M059J (cell line): ENCODE measurements at regions not wholly inside any gene's neighbourhood (a gene's known extent, or its start where the extent isn't known, plus 50 kb on each side); places are given as distances from the start of the nearest gene placed in this dataset.
"Not testable (repeated sequence)": the region's sequence is repeated elsewhere in the genome, so short reads cannot be mapped to it uniquely, and the experiment has no call there.

Source experiments
- DNase-seq: peaks from one replicate; pipeline ENCODE4 v3.0.0-alpha.2; 2012; ENCODE audit warnings: low read depth

DNA sequence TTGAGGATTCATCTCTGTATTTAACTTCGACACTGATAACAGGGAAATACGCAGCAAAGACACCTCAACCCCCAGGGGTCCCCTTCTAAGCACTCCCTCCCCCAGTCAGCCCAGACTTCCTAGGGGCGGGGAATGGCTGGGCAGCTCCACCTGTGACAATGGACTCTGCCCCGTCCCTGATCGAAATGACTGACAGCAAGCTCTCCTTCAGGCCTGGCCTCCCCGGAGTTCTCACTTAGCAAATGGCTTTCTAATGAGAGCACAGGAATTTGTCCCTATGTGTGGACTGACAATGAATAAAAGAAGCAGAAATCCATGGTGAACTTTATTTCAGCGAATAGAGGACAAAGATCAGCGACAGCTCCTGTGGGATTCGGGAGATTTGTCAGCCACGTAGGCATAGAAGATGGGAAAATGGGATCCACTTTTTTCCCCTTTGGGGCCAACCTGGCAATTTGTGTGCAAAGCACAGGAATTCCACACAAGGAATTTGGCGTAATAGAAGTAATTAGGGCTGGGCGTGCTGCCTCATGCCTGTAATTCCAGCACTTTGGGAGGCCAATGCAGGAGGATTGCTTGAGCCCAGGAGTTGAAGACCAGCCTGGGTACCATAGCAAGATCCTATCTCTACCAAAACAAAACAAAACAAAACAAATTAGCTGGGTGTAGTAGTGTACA is 63.8 kb downstream of the TNFAIP2 start:
- no peak for DNase-seq

DNA sequence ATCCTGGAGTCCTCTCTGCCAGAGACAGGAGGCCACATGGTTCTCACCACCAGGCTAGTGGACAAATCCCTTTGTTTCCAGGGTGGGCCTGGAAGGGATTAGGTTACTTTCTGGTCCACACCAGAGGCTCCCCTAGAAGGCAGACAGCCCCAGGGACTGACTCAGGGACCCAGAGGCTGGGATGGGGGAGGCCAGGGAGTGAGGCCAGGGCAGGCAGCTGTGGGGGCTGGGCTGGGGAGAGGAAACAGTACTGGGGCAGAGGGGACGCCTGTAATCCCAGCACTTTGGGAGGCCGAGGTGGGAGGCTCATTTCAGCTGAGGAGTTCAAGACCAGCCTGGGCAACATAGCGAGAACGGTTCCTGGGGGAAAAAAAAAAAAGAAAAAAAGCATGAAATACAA is 64.7 kb downstream of the TNFAIP2 start:
- no peak for DNase-seq

GRCh38 chr14:103188810-103189480 is 65.7 kb downstream of the TNFAIP2 start:
- no peak for DNase-seq

DNA sequence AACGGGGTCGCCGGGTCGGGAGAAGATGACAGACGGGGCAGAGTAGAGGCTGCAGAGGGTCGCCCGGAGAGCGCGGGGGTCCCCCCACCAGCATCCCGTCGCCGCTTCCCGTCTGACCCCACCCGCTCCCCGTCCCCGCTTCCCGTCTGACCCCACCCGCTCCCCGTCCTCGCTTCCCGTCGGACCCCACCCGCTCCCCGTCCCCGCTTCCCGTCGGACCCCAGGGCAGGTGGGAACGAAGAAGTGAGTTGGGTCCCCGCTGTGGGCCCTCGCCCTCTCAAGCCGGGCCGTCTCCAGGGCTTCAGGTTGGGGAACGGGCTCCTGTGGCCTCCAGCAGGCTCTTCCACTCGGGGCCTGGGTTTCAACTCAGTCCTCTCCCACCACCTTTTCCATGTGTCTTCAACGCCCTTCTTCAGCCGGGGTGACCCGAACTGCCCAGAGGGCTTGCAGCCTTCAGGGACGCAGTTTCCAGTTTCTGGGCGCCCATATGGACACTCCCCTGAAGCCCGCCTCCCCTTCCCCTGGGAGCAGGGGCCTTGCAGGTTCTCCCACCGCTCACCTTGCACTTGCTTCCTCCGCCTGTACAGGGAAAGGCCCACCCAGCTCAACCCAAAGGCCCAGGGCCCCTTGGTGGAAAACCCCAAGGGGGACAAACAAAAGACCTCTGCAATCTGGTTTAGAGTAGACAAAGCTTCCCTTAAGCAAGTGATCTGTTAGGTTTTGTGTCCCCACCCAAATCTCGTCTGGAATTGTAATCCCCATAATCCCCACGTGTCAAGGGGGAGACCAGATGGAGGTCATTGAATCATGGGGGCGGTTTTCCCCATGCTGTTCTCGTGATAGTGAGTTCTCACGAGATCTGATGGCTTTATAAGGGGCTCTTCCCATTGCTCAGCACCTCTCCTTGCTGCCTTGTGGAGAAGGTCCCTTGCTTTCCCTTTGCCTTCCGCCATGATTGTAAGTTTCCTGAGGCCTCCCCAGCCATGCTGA is 66.5 kb downstream of the TNFAIP2 start:
- no peak for DNase-seq

- DNase-seq = no peak
Observed at GRCh38 chr14:103190741-103191140, 67.5 kb downstream of the TNFAIP2 start.

DNA sequence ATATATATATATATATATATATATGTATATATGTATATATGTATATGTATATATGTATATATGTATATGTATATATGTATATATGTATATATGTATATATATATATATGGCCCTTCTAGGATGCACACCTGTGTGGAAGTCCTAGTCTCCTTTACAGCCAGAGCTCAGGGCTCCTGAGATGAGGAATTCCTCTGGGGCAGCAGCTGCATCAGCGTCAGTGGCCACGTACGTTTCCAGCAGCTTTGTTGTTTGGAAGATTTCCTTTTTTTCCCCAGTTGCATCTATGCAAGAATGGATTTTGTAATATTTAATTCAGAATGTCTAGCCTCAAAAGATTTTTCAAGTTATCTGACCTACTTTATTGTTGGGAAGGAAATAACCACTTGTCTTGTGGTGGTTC is 68.6 kb downstream of the TNFAIP2 start:
- no peak for DNase-seq

DNA sequence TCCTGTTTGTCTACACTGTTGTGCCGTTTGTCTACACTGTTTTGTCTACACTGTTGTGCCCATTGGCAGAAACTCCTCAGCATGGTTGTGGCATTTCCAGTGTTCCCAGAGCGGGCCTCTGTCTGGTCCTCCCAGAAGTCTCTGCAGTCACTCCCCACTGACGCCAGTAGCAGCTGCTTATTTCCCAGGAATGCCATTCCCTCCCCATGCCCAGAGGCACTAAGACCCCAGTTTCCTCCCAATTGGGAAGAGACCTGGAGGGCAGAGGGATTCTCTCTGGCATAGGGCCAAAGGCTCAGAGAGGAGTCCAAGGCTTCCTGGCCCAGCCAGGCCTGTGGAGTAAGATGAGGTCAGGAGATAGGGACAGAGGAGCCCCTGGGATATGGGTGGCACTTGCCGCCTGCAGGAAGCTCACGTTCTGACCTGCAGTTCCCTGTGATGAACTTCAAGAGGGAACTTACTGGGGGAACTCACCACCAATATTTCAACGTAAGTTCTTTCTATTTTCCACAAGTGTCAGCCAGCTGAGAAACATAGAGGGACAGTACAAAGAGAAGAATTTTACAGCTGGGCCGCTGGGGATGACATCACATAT is 69.1 kb downstream of the TNFAIP2 start:
- DNase-seq = no peak

DNA sequence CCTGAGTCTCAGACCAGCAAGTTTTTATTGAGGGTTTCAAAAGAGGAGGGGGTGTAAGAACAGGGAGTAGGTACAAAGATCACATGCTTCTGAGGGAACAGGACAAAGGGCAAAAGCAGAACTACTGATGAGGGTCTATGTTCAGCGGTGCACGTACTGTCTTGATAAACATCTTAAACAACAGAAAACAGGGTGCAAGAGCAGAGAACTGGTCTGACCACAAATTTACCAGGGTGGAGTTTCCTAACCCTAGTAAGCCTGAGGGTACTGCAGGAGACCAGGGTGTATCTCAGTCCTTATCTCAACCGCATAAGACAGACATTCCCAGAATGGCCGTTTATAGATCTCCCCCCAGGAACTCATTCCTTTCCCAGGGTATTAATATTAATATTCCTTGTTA is 69.6 kb downstream of the TNFAIP2 start:
- not testable (repeated sequence) for DNase-seq

DNA sequence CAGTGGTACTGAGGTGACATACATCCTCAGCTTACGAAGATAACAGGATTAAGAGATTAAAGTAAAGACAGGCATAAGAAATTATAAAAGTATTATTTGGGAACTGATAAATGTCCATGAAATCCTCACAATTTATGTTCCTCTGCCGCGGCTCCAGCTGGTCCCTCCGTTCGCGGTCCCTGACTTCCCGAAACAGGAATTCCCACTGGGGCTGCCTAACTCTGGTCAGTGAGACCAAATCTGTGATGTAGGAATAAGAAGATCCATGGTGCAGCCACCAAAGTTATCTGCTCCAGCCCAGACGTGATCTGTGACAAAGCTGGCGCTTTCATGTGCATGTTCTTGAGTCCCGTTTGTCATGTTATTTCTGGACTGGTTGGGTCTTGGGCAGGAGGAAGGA is 70.2 kb downstream of the TNFAIP2 start:
- not testable (repeated sequence) for DNase-seq

DNA sequence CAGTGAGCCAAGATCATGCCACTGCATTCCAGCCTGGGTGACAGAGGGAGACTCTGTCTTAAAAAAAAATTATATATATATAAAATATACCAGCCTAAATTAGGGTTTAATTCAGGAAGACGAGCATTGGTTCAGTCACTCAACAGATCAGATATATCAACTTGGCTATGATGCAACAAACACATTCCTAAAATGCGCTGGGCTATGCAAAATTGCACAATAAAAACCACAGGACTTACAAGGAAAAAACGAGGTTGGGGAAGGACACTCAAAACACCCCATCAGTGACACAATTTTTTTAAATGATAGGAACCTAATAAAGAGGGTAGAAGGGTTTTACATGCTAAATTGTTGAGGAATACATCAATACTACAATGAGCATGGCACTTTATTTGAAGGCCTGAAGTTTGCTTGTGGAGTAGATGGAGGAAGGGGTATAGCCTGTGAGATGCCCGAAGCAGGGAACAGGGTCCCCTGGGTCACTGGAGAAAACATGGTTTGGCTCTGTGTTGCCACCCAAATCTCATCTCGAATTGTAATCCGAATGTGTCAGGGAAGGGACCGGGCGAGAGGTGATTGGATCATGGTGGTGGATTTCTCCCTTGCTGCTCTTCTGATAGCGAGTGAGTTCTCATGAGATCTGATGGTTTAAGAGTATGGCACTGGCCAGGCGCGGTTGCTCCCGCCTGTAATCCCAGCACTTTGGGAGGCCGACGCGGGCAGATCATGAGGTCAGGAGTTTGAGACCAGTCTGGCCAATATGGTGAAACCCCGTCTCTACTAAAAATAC is 71.2 kb downstream of the TNFAIP2 start:
- DNase-seq = peak; percentile 48

DNA sequence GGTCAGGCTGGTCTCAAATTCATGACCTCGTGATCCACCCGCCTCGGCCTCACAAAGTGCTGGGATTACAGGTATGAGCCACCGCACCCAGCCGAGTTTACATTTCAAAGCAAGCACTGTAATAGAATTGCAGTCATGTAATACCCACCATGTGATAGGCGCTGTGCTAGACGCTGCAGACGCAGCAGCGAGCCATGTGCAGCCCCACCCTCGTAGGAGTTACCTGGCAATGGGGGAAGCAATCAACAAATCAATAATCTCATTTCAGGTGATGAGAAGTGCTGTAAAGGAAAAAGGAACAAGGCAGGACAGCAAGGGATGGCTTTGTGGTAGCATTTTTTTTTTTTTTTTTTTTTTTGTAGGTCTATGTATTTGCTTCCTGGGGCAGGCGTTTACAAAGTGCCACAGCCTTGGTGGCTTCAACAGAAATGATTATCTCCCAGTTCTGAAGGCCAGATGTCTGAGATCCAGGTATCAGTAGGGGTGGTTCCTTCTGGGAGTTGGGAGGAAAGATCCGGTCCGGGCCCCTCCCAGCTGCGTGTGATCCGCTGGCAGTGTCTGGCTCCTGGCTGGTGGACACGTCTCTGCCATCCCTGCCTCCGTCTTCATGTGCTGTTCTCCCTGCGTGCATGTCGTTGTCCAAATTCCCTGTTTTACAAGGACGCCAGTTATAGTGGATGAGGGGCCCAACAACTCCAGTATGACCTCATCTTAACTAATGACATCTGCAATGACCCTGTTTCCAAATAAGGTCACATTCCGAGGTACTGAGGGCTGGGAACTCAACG is 72.8 kb downstream of the TNFAIP2 start:
- DNase-seq = no peak

DNA sequence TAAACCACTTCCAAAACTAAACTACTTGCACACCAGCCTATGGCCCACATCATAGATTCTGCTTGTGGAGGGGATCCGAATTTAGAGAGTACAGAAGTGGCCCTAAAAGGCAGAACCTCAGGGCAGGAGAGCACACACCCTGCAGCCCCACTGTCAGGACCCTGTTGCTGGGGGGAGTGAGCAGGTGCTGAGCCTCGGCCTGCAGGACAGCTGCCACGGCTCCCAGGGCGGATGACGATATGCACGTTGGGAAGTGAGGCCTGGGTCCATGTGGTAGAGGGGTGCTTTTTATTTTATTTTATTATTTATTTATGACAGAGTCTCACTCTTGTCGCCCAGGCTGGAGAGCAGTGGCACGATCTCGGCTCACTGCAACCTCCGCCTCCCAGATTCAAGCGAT is 73.5 kb downstream of the TNFAIP2 start:
- no peak for DNase-seq

DNA sequence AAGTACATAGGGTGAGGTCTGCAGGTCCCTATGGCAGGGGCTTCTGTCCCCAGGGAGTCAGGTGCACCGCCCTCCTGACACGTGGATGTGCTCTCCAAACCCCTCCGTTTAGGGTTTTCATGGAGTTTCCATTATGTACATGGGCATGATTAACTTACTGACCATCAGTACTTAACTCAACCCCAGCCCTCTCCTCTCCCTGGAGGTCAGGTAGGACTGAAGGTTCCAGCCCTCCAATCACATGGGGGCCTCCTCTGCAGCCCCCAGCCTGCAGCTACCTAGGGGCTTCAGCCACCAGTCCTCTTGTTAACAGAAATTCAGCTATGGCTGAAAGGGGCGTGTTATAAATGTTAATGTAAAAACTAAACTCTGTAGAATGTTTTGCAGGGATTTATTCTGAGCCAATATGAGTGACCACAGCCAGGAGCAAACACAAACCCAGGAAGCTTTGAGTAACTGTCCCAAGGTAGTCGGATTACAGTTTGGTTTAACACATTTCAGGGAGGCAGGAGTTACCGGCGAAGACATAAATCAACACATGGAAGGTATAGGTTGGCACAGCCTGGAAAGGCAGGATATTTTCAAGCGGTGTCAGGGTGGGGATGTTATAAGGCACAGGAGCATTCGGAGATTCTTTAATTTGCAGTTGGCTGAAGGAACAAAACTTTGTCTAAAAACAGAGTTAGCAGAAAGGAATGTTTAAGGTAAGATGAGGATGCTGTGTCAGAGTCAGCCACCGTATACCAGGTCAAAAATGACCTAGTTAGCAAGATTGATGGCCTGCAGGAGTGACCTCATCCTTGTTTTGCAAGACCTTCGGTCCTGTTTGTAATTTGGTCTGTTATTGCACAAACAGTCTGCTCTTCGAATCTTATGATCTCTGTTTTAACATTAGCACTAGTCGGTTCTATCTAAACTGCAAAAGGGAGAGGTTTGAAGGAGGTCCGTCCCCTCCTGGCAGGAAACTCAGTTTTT is 75.2 kb downstream of the TNFAIP2 start:
- peak; percentile 28 for DNase-seq

DNA sequence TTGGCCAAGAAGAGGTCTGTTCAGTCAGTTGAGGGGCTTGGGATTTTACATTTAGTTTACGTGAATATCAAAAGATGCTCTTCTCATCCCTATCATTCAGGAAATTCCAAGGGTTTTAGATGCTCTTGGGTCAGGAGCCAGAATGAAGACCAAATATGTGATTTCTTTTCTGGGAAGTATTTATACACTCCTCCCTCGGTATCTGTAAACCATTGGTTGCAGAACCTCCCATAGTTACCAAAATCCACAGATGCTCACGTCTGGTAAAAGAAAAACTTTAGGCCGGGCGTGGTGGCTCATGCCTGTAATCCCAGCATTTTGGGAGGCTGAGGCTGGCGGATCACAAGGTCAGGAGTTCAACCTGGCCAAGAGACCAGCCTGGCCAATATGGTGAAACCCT is 75.9 kb downstream of the TNFAIP2 start:
- DNase-seq = no peak

DNA sequence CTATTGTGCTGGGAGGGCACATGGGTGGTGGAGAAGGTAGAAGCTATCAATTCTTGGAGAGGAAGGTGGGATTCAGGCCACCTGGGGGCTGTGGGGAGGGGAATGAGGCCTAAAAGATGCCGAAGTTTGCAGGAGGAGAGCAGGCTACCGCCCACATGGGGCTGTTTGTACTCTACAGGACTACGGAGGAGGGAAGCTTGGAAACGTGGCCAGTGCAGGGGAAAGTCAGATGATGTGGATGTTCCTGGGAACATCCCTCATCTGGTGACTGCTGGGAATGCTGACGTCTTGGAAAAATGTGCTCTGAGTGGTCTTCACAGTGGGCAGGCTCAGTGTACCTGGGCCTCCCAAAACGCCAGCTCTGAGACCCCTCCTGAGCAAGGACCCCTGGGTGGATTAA is 78.5 kb downstream of the TNFAIP2 start:
- no peak for DNase-seq

DNA sequence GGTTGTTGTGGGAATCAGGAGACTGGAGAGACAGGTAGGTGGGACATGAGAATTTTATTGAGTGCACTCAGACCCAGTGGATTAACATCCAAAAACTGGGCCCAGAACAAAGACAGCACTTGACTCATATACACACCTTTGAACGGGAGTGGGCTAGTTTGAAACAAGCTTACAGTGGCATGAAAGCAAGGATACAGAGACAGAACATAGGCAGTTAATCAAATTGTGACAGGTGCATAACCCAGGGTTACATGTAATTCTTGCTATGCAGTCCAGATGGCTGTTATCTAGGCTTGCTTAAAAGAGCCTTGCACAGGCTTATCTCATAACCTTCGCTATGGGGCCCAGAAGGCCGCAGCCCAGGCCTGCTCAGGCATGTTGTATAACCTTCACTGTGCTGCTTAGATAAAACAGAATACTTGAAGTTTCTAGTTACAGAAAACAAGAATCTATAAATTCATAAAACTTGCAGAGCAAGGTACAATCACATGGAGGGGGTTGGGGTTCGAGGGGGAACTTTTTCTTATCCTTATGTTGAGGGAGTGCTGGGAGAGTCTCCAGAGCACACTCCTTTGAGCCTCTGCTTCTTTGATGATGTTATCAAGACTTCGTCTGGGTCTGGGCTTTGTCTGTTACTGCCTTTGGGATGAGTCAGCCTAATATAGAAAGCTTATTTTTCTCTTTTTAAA is 81.7 kb downstream of the TNFAIP2 start:
- peak; percentile 12 for DNase-seq

DNA sequence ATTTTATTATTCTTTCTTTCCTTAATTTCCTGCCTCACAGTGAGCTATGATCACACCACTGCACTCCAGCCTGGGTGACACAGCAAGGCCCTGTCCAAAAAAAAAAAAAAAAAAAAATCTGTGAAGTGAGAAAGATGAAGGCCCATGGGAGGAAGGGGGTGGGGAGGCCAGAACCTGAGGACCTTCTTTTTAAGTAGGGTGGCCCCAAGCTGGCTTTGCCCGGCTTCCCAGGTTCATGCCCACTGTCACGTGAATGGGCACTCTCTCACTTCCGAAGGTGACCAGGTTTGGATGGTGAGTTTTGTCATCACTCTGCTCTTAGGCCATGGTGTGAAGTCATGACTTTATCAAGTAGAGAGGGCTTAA is 82.3 kb downstream of the TNFAIP2 start:
- no peak for DNase-seq

DNA sequence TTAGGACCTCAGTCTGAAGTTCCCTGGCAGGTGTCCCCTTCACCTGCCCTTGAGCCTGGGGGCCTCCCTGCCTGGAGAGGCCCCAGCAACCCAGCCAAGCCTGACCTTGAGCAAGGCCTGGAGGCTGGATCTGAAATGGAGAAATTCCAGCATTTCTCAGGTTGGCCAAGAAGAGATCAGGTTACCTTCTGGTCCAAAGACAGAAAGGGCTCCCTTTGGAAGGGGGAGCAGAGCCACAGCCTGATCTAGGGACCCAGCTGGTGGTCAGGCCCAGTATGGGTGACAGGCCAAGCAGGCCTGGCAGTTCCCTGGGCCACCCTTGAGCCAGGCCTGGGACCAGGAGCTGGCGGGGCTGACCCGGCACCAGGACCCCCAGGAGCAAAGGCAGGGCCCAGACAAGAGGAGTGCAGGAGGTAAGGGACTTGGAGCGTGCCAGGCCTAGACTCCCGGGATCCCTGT is 82.8 kb downstream of the TNFAIP2 start:
- DNase-seq = no peak
